Smooth muscle cell (in vitro differentiated cells): ENCODE measurements at regions not wholly inside any gene's neighbourhood (a gene's known extent, or its start where the extent isn't known, plus 50 kb on each side); places are given as distances from the start of the nearest gene placed in this dataset.
A peak's percentile ranks its signal among the peaks of the same experiment; 100 is the strongest.
"Not testable (repeated sequence)": the region's sequence is repeated elsewhere in the genome, so short reads cannot be mapped to it uniquely, and the experiment has no call there.

Experiments
- DNase-seq: peaks from one replicate; lab custom pipeline; 2025; ENCODE audit not compliant: unreplicated experiment; lab: John Stamatoyannopoulos, UW
- H2AFZ ChIP-seq: fragments of 200-600 bp; sonication (generic); 2 replicates; pipeline ENCODE4 v1.6.0; 2016; ENCODE audit warnings: antibody characterized with exemption, low read depth, mild to moderate bottlenecking
- H3F3A ChIP-seq: fragments of 200-600 bp; sonication (generic); 2 replicates; pipeline ENCODE4 v1.6.0; 2017; ENCODE audit warnings: antibody characterized with exemption, low read depth
- H3K27ac ChIP-seq: fragments of 200-600 bp; sonication (generic); 2 replicates; pipeline ENCODE4 v1.5.1; 2016; ENCODE audit warnings: low read depth, mild to moderate bottlenecking
- H3K27me3 ChIP-seq: fragments of 200-600 bp; sonication (generic); 2 replicates; pipeline ENCODE4 v1.6.1; 2016; ENCODE audit warnings: low read depth, mild to moderate bottlenecking
- H3K36me3 ChIP-seq: fragments of 200-600 bp; sonication (generic); 2 replicates; pipeline ENCODE4 v1.5.1; 2016; ENCODE audit warnings: low read depth
- H3K4me1 ChIP-seq: fragments of 200-600 bp; sonication (generic); 2 replicates; pipeline ENCODE4 v1.5.1; 2016; ENCODE audit warnings: low read depth
- H3K4me2 ChIP-seq: fragments of 200-600 bp; sonication (generic); 2 replicates; pipeline ENCODE4 v1.6.0; 2016; ENCODE audit warnings: mild to moderate bottlenecking
- H3K4me3 ChIP-seq: fragments of 200-600 bp; sonication (generic); 2 replicates; pipeline ENCODE4 v1.5.1; 2016; ENCODE audit warnings: mild to moderate bottlenecking
- H3K79me2 ChIP-seq: fragments of 200-600 bp; sonication (generic); 2 replicates; pipeline ENCODE4 v1.6.0; 2016; ENCODE audit warnings: low read depth, mild to moderate bottlenecking
- H3K9ac ChIP-seq: fragments of 200-600 bp; sonication (generic); 2 replicates; pipeline ENCODE4 v1.6.0; 2016; ENCODE audit warnings: low read depth
- H3K9me3 ChIP-seq: fragments of 200-600 bp; sonication (generic); replicated peaks from 2 replicates; pipeline ENCODE4 v1.5.1; 2016; ENCODE audit warnings: low read depth
- H4K20me1 ChIP-seq: fragments of 200-600 bp; sonication (generic); 2 replicates; pipeline ENCODE4 v1.6.0; 2016; ENCODE audit warnings: low read depth
- WGBS: methylation state at CpG from one replicate; pipeline ENCODE4 v1.1.7; 2016; ENCODE audit warnings: low lambda C conversion rate; 5-methylcytosine and 5-hydroxymethylcytosine counted together
- TF ChIP-seq, protein P1 (sequence below): fragments of 200-600 bp; sonication (generic); IDR thresholded peaks from 2 replicates; pipeline ENCODE4 v1.5.1; 2017; ENCODE audit warnings: borderline replicate concordance, mild to moderate bottlenecking, antibody characterized with exemption; ENCODE audit not compliant: insufficient read depth, poor library complexity, severe bottlenecking

DNA sequence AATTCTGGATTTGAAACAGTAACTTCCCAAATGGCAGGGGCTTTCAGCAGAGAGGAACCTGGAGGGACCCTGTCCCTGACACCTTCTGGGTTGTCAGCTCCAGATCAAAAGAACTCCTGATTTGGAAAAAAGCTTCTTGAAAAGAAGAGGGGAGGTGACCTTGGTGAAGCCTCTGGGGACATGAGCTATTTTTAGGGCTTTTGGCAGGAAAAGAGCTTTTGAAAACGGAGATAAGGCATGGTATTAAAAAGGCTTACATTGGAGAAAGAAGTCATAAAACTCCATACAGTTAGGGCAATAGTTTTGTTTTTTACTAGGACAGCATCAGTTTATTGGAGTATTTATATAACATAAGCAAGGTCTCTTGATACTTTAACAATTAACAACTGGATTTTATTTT lies 72.5 kb upstream of the NIPA1 start:
- not testable (repeated sequence) for H3K27me3 ChIP-seq, H3K4me1 ChIP-seq
- 44% methylated on average over 1 of the region's 1 CpG for WGBS

DNA sequence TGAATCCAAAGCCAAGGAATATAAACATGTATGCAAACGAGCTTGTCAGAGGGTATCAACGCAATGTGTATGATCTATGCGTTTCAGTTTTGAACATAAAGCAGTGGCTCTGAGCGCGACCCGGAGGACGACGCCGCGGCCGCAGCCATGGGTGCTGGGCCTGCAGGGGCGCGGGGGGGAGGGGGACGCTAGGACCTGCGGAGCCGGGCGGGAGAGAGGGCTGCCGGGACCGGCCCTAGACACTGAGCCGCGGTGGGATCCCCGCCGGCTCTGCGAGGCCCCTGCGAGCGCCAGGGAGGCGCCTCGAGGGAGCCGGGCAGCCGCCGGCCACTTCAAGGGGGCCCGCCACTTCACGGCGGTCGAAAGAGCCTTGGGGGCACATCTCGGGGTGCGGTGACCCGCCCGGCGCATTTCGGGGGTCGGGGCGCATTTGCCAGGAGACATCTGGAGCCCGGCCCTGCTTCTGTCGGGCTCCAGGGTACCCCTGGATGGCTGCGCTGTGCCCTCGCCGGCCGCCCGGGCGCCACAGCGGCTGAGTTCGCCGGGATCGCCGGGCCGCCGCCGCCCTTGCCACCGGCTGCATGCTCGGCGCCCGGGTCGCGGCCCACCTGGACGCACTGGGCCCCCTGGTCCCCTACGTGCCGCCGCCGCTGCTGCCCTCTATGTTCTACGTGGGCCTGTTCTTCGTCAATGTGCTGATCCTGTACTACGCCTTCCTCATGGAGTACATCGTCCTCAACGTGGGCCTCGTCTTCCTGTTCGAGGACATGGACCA lies 71.9 kb upstream of the NIPA1 start:
- 75% methylated on average over 41 of the region's 77 CpGs for WGBS

More for the DNA sequence above, 72.5 kb upstream of the NIPA1 start:
- H3K79me2 ChIP-seq, H3F3A ChIP-seq, H2AFZ ChIP-seq, H4K20me1 ChIP-seq, H3K4me2 ChIP-seq, H3K9ac ChIP-seq, H3K27ac ChIP-seq, DNase-seq, H3K36me3 ChIP-seq, H3K9me3 ChIP-seq: not testable (repeated sequence)
- H3K4me3 ChIP-seq, result peak overlapping the region; percentile 21

DNA sequence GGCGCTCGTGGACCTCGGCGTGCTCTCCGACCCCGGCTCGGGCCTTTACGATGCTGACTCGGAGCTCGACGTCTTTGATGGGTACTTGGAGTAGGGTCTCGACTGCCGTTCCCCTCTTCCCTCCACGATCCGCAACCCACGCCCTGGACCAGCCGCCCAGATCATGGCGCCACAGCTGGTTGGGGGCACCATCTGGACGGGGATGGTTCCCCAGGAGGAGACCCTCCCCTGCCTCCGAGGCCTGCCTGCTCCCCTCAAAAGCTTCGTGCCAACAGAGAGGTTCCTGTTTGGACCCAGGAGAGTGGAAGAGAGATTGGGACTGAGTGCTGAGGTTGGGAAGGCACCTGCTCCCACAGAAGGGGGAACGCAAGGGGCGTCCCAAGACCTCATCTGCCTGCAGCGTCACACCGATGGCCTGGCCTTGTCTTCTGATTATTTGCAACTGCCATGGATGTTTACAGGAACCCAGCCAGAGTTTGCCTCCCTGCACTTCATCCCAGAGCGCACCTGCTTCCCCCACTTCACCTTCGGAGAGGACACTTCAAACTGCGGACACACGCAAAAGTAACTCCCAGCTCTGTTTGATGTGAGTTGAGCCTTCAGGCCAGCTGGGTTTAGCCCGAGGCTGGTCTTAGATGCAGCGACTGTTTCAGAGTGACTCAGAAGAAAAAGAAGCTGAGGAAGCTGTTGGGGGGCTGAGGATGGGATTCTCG lies 71.2 kb upstream of the NIPA1 start:
- not testable (repeated sequence) for H3K27me3 ChIP-seq, H3K36me3 ChIP-seq, H4K20me1 ChIP-seq, H3K4me1 ChIP-seq, H3K9ac ChIP-seq, H3K9me3 ChIP-seq, H3K79me2 ChIP-seq, H2AFZ ChIP-seq, DNase-seq, H3K27ac ChIP-seq, H3F3A ChIP-seq, H3K4me2 ChIP-seq, H3K4me3 ChIP-seq
- 81% methylated on average over 18 of the region's 32 CpGs for WGBS

More for the DNA sequence above, 71.9 kb upstream of the NIPA1 start:
- not testable (repeated sequence) for H3K4me2 ChIP-seq, H3K27ac ChIP-seq, H3F3A ChIP-seq, H3K9me3 ChIP-seq, H3K4me1 ChIP-seq, H3K9ac ChIP-seq, H3K27me3 ChIP-seq, DNase-seq, H3K36me3 ChIP-seq, H3K79me2 ChIP-seq, H4K20me1 ChIP-seq, H2AFZ ChIP-seq
- peak overlapping the region; percentile 21 for H3K4me3 ChIP-seq

DNA sequence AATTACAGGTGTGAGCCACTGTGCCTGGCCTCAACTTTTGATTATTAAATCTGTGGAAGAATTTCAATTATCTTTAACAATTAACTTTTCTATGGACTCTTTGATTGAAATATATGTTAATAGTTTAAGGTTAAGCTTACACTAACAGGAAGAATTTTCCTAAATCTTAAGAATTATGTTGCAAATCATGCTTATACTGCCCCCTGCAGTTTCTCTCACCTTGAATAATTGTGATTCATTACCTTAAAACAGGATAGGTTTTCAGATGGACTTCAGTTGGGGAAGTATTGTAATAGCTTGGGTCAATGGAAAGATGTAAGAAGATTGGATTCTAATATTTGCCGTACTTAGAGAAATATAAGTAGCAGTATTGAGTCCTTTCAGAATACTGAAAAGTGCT lies 66.5 kb upstream of the NIPA1 start:
- H3K27me3 ChIP-seq, H3K4me2 ChIP-seq, H3K36me3 ChIP-seq, DNase-seq, H3K27ac ChIP-seq, H3K9me3 ChIP-seq, H3K9ac ChIP-seq, H3F3A ChIP-seq, H2AFZ ChIP-seq, H3K4me1 ChIP-seq, H3K79me2 ChIP-seq, H4K20me1 ChIP-seq, H3K4me3 ChIP-seq: not testable (repeated sequence)
- WGBS, result 75% methylated on average over 1 of the region's 1 CpG
- TF ChIP-seq, protein P1, sequence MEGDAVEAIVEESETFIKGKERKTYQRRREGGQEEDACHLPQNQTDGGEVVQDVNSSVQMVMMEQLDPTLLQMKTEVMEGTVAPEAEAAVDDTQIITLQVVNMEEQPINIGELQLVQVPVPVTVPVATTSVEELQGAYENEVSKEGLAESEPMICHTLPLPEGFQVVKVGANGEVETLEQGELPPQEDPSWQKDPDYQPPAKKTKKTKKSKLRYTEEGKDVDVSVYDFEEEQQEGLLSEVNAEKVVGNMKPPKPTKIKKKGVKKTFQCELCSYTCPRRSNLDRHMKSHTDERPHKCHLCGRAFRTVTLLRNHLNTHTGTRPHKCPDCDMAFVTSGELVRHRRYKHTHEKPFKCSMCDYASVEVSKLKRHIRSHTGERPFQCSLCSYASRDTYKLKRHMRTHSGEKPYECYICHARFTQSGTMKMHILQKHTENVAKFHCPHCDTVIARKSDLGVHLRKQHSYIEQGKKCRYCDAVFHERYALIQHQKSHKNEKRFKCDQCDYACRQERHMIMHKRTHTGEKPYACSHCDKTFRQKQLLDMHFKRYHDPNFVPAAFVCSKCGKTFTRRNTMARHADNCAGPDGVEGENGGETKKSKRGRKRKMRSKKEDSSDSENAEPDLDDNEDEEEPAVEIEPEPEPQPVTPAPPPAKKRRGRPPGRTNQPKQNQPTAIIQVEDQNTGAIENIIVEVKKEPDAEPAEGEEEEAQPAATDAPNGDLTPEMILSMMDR, result peak; percentile 20

DNA sequence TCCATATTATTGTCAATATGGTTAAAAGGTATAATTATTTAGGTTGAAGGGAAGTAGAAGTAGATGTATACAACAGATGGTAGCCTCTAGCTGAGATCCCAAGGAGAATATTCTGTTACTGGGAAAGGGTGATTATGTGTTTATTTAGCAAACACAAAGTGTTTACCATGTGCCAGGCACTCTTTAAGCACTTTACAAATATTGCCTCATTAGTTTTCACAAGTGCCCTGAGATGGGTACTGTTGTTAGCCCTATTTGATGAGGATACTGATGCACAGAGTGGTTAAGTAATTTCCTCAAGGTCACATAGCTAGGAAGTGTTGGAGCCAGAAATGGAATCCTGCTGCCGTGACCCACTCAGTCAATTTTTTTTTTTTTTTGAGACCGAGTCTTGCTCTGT lies 60.3 kb upstream of the NIPA1 start:
- not testable (repeated sequence) for H3K79me2 ChIP-seq, H3K4me3 ChIP-seq, H3K4me2 ChIP-seq, H3K9ac ChIP-seq, H3K27me3 ChIP-seq, H4K20me1 ChIP-seq, H3K27ac ChIP-seq, DNase-seq, H3K4me1 ChIP-seq, H2AFZ ChIP-seq, H3K36me3 ChIP-seq, H3K9me3 ChIP-seq, H3F3A ChIP-seq
- 50% methylated on average over 1 of the region's 2 CpGs for WGBS

DNA sequence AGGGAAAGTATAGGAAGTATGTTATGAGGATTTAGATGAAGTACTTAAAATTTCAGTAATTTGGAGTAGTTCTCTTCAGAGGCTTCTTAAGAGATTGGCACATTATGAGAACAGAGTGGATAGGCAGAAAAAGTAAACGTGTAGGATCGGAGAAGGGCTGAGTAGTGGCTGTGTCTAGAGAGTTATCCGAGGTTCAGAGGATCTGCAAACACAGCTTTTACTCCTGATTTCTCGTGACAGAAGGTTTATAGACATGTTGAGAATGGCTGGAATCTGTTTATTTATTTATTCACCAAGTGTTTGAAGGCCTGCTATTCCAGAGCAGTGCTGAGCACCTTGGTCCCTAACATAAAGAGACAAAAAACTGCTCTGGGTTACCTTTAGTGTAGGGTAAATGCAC lies 51.4 kb upstream of the NIPA1 start:
- not testable (repeated sequence) for H3K4me3 ChIP-seq, H3K4me2 ChIP-seq, H3K79me2 ChIP-seq, H3K9ac ChIP-seq, H2AFZ ChIP-seq, H3K9me3 ChIP-seq, H3K27me3 ChIP-seq, H3K36me3 ChIP-seq, H3F3A ChIP-seq, H3K4me1 ChIP-seq, H4K20me1 ChIP-seq, DNase-seq, H3K27ac ChIP-seq
- 80% methylated on average over 4 of the region's 4 CpGs for WGBS
